Cardiac muscle cell (in vitro differentiated cells and primary cell): ENCODE measurements at regions not wholly inside any gene's neighbourhood (a gene's known extent, or its start where the extent isn't known, plus 50 kb on each side); places are given as distances from the start of the nearest gene placed in this dataset.
"Not testable (repeated sequence)": the region's sequence is repeated elsewhere in the genome, so short reads cannot be mapped to it uniquely, and the experiment has no call there.

ENCODE experiments used
- DNase-seq, 2 donors: peaks; one replicate each; pipeline versions ENCODE4 v3.0.0 to v3.0.0-alpha.2; 2010 to 2017; ENCODE audit warnings: low read depth in 1 of 2, low spot score in 1 of 2
- H3K27ac ChIP-seq: fragments of 200-600 bp; sonication (generic); 2 replicates; pipeline ENCODE4 v1.5.1; 2016
- H3K27me3 ChIP-seq: fragments of 200-600 bp; sonication (generic); 2 replicates; pipeline ENCODE4 v1.6.0; 2016; ENCODE audit warnings: control low read depth
- H3K36me3 ChIP-seq: fragments of 200-600 bp; sonication (generic); 2 replicates; pipeline ENCODE4 v1.5.1; 2016; ENCODE audit warnings: control low read depth
- H3K4me1 ChIP-seq: fragments of 200-600 bp; sonication (generic); 2 replicates; pipeline ENCODE4 v1.8.1; 2017; ENCODE audit warnings: low read depth, mild to moderate bottlenecking, mixed run types
- H3K4me3 ChIP-seq: fragments of 200-600 bp; sonication (generic); 2 replicates; pipeline ENCODE4 v1.5.1; 2016; ENCODE audit warnings: mild to moderate bottlenecking
- H3K9me3 ChIP-seq: fragments of 200-600 bp; sonication (generic); 2 replicates; pipeline ENCODE4 v1.5.1; 2017; ENCODE audit warnings: low read depth, mild to moderate bottlenecking, control low read depth
- TF ChIP-seq, protein P1 (sequence below): IDR thresholded peaks from 2 replicates; pipeline ENCODE4 v1.5.1; 2012; ENCODE audit warnings: low read depth, mild to moderate bottlenecking, low read length

DNA sequence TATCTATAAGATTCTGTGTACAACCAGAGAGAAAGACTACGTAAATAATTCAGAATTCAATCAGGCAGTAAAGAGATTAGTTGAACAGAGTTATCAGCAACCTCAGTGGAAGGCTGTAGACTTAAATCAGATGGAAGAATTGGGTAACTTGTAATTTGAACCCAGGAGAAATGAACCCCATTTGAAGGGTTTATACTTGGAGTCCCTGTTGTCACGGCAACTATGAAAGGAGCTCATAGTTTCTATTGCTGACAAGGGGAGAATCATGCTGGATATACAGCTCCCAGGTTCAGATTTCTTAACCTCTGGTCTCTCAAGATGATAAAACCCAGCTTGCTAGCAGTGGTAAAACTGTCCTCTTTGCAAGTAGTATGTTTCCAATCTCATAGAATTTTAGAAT is 54.4 kb upstream of the BMP4 start:
- H3K4me1 ChIP-seq: no peaks in the 10 kb centered on the region
- no peak overlapping the region for H3K27ac ChIP-seq
- TF ChIP-seq, protein P1, sequence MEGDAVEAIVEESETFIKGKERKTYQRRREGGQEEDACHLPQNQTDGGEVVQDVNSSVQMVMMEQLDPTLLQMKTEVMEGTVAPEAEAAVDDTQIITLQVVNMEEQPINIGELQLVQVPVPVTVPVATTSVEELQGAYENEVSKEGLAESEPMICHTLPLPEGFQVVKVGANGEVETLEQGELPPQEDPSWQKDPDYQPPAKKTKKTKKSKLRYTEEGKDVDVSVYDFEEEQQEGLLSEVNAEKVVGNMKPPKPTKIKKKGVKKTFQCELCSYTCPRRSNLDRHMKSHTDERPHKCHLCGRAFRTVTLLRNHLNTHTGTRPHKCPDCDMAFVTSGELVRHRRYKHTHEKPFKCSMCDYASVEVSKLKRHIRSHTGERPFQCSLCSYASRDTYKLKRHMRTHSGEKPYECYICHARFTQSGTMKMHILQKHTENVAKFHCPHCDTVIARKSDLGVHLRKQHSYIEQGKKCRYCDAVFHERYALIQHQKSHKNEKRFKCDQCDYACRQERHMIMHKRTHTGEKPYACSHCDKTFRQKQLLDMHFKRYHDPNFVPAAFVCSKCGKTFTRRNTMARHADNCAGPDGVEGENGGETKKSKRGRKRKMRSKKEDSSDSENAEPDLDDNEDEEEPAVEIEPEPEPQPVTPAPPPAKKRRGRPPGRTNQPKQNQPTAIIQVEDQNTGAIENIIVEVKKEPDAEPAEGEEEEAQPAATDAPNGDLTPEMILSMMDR: no peak
- H3K4me3 ChIP-seq: no peak overlapping the region
- no peaks in the 10 kb centered on the region for H3K9me3 ChIP-seq
- no peaks in the 10 kb centered on the region for H3K27me3 ChIP-seq
- H3K36me3 ChIP-seq: no peaks in the 10 kb centered on the region
- no peak for DNase-seq

DNA sequence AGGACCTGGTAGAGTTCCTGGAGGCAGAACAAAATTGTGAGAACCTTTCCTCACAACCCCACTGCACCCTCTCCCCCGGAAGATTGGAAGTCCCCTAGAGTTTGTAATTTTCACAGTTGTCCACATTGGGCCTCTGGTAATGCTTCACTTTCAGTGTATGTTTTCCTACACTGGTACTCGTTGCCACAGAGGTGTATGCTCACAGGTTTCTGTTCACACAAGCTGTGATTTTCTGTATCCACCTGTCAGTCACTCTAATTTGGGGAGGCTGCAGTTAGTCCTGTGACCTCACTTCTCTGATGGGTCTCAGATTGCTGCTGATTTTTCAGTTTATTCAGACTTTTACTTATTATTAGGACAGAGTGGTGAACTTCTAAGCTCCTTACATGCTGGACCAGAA is 66.4 kb upstream of the BMP4 start:
- H3K27ac ChIP-seq: no peak overlapping the region
- H3K4me3 ChIP-seq: no peak overlapping the region
- H3K9me3 ChIP-seq: no peaks in the 10 kb centered on the region
- H3K27me3 ChIP-seq: no peaks in the 10 kb centered on the region
- TF ChIP-seq, protein P1: no peak
- H3K4me1 ChIP-seq: no peaks in the 10 kb centered on the region
- H3K36me3 ChIP-seq: no peaks in the 10 kb centered on the region
- DNase-seq: no peak

DNA sequence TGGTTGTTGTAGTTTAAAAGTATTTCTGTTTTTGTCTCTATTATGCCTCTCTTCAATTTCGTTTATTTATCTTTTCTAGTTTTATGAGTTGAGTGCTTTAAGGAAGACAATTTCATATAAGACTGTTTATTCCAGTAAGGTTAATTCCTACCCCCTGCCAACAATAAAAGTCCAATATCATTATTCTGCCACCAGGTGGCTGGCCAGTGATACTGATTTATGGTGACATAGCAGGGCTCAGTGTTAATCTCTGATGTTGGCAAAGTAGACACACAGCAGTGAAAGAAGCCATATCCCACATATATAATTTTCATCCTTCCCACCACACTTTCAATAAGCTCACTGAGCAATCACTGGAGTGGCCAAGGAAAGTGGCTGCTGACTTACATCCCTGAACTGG is 69.0 kb upstream of the BMP4 start:
- H3K27ac ChIP-seq: no peak overlapping the region
- no peaks in the 10 kb centered on the region for H3K4me1 ChIP-seq
- H3K36me3 ChIP-seq: no peaks in the 10 kb centered on the region
- DNase-seq: peak in 1 of 2 donors; percentile 60
- no peaks in the 10 kb centered on the region for H3K27me3 ChIP-seq
- TF ChIP-seq, protein P1: peak; percentile 49
- H3K9me3 ChIP-seq: no peaks in the 10 kb centered on the region
- H3K4me3 ChIP-seq: no peak overlapping the region

DNA sequence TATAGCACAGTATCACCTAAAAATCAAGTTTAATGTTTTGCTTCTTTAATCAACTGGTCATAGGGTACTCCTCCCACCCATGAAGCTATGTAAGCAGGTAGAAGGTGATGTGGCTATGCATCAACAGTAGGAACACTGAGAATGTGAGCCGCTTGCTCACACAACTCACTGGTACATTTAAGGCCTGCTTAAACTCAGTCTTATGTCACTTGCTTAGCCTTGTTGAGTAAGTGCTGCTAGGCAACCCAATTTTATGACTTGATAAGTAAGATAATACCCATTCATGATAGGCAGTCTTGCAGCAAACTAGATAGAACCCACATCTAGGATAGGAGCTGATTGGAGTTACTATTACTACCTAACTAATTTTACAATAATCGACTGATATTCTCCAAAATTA is 70.0 kb upstream of the BMP4 start:
- H3K27me3 ChIP-seq: no peaks in the 10 kb centered on the region
- TF ChIP-seq, protein P1: no peak
- no peaks in the 10 kb centered on the region for H3K9me3 ChIP-seq
- no peak overlapping the region for H3K27ac ChIP-seq
- no peak for DNase-seq
- H3K4me3 ChIP-seq: no peak overlapping the region
- no peaks in the 10 kb centered on the region for H3K36me3 ChIP-seq
- no peaks in the 10 kb centered on the region for H3K4me1 ChIP-seq

DNA sequence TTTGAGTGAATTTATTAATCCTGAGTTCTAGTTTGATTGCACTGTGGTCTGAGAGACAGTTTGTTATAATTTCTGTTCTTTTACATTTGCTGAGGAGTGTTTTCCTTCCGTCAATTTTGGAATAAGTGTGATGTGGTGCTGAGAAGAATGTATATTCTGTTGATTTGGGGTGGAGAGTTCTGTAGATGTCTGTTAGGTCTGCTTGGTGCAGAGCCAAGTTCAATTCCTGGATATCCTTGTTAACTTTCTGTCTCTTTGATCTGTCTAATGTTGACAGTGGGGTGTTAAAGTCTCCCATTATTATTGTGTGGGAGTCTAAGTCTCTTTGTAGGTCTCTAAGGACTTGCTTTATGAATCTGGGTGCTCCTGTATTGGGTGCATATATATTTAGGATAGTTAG is 74.4 kb upstream of the BMP4 start:
- H3K27me3 ChIP-seq, H3K4me3 ChIP-seq, H3K4me1 ChIP-seq, H3K36me3 ChIP-seq, DNase-seq, H3K27ac ChIP-seq, H3K9me3 ChIP-seq: not testable (repeated sequence)

DNA sequence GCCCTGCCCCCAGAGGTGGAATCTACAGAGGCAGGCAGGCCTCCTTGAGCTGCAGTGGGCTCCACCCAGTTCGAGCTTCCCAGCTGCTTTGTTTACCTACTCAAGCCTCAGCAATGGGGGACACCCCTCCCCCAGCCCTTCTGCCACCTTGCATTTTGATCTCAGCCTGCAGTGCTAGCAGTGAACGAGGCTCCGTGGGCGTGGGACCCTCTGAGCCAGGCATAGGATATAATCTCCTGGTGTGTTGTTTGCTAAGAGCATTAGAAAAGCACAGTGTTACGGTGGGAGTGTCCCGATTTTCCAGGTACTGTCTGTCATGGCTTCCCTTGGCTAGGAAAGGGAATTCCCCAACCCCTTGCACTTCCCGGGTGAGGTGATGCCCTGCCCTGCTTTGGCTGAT is 76.7 kb upstream of the BMP4 start:
- H3K27me3 ChIP-seq, H3K9me3 ChIP-seq, H3K36me3 ChIP-seq, H3K4me3 ChIP-seq, H3K4me1 ChIP-seq, H3K27ac ChIP-seq, DNase-seq: not testable (repeated sequence)

DNA sequence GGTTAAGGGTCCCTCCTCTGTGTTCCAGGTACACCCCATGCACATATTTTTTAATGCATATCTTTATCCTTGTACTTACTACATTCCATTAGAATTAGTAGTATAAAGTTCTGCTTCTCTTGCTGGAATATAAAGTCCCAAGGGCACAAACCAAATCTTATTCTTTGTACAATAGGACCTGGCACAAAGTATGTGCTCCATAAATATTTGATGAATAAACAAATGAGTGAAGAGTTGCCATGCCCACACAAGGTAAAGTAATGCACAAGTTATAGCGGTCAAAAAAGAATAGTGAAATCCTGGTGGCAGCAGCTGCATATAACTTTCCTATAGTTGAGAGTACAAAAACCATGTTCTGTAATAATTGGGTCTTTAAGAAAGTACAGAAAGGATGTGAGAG is 82.1 kb upstream of the BMP4 start:
- H3K4me1 ChIP-seq: no peaks in the 10 kb centered on the region
- no peaks in the 10 kb centered on the region for H3K36me3 ChIP-seq
- no peak overlapping the region for H3K27ac ChIP-seq
- DNase-seq: no peak
- TF ChIP-seq, protein P1: no peak
- no peak overlapping the region for H3K4me3 ChIP-seq
- H3K27me3 ChIP-seq: no peaks in the 10 kb centered on the region
- no peaks in the 10 kb centered on the region for H3K9me3 ChIP-seq
